ENCODE measurements at regions not wholly inside any gene's neighbourhood (a gene's known extent, or its start where the extent isn't known, plus 50 kb on each side); places are given as distances from the start of the nearest gene placed in this dataset.

- TF ChIP-seq CTCF (conservative IDR thresholded peaks at IDR 0.05 in 1 of 2, IDR thresholded peaks at IDR 0.05 in 1 of 2; ENCODE audit: low read depth in 1 of 2, low read length in 2 of 2) (no peak), EZH2 (IDR thresholded peaks at IDR 0.05; ENCODE audit: low read length, missing control alignments) (no peak)
- DNase-seq (ENCODE audit: low read depth in 2 of 2): no peak
- Histone ChIP-seq H3K4me2 (ENCODE audit: extremely low read depth, insufficient read depth, low read length) (no peak overlapping the region), H3K27me3 (ENCODE audit: control insufficient read depth, insufficient read depth, low read length) (no peaks in the 10 kb centered on the region), H3K9ac (ENCODE audit: insufficient read depth, low read length) (no peak overlapping the region), H3K9me3 (ENCODE audit: control insufficient read depth, insufficient read depth, low read depth, low read length) (no peaks in the 10 kb centered on the region), H3K79me2 (ENCODE audit: control insufficient read depth, insufficient read depth, low read length) (no peaks in the 10 kb centered on the region), H2AFZ (ENCODE audit: low read length) (no peak overlapping the region), H3K27ac (ENCODE audit: insufficient read depth, low read length) (no peak overlapping the region), H3K4me3 (replicated peaks in 1 of 4; ENCODE audit: control extremely low read depth in 1 of 4, insufficient read depth in 1 of 4, low read depth in 3 of 4, low read length in 4 of 4) (no peak overlapping the region), H4K20me1 (ENCODE audit: control insufficient read depth, extremely low read depth, insufficient read depth, low read length) (no peaks in the 10 kb centered on the region), H3K4me1 (ENCODE audit: control insufficient read depth, extremely low read depth, insufficient read depth, low read length) (no peaks in the 10 kb centered on the region), H3K36me3 (ENCODE audit: control insufficient read depth, insufficient read depth, low read length) (no peaks in the 10 kb centered on the region)
Observed at GRCh38 chr10:33841678-33842077, 507.2 kb upstream of the NRP1 start.

- Histone ChIP-seq H2AFZ (ENCODE audit: low read length) (no peak overlapping the region), H3K27ac (ENCODE audit: insufficient read depth, low read length) (no peak overlapping the region), H3K36me3 (ENCODE audit: control insufficient read depth, insufficient read depth, low read length) (no peaks in the 10 kb centered on the region), H3K9me3 (ENCODE audit: control insufficient read depth, insufficient read depth, low read depth, low read length) (no peaks in the 10 kb centered on the region), H3K4me2 (ENCODE audit: extremely low read depth, insufficient read depth, low read length) (no peak overlapping the region), H3K4me3 (replicated peaks in 1 of 4; ENCODE audit: control extremely low read depth in 1 of 4, insufficient read depth in 1 of 4, low read depth in 3 of 4, low read length in 4 of 4) (no peak overlapping the region), H4K20me1 (ENCODE audit: control insufficient read depth, extremely low read depth, insufficient read depth, low read length) (no peaks in the 10 kb centered on the region), H3K9ac (ENCODE audit: insufficient read depth, low read length) (no peak overlapping the region), H3K27me3 (ENCODE audit: control insufficient read depth, insufficient read depth, low read length) (no peaks in the 10 kb centered on the region), H3K79me2 (ENCODE audit: control insufficient read depth, insufficient read depth, low read length) (no peaks in the 10 kb centered on the region), H3K4me1 (ENCODE audit: control insufficient read depth, extremely low read depth, insufficient read depth, low read length) (no peaks in the 10 kb centered on the region)
- TF ChIP-seq CTCF (conservative IDR thresholded peaks at IDR 0.05 in 1 of 2, IDR thresholded peaks at IDR 0.05 in 1 of 2; ENCODE audit: low read depth in 1 of 2, low read length in 2 of 2): no peak
- no peak for TF ChIP-seq EZH2 (IDR thresholded peaks at IDR 0.05; ENCODE audit: low read length, missing control alignments)
- DNase-seq (ENCODE audit: low read depth in 2 of 2): no peak
Observed at GRCh38 chr10:33838731-33839130, 504.3 kb upstream of the NRP1 start.

- TF ChIP-seq CTCF (conservative IDR thresholded peaks at IDR 0.05 in 1 of 2, IDR thresholded peaks at IDR 0.05 in 1 of 2; ENCODE audit: low read depth in 1 of 2, low read length in 2 of 2) (no peak), EZH2 (IDR thresholded peaks at IDR 0.05; ENCODE audit: low read length, missing control alignments) (no peak)
- no peaks in the 10 kb centered on the region for H3K36me3 ChIP-seq (ENCODE audit: control insufficient read depth, insufficient read depth, low read length)
- no peak overlapping the region for H3K4me3 ChIP-seq (replicated peaks in 1 of 4; ENCODE audit: control extremely low read depth in 1 of 4, insufficient read depth in 1 of 4, low read depth in 3 of 4, low read length in 4 of 4)
- H4K20me1 ChIP-seq (ENCODE audit: control insufficient read depth, extremely low read depth, insufficient read depth, low read length): no peaks in the 10 kb centered on the region
- no peak overlapping the region for H3K27ac ChIP-seq (ENCODE audit: insufficient read depth, low read length)
- H2AFZ ChIP-seq (ENCODE audit: low read length): no peak overlapping the region
- no peaks in the 10 kb centered on the region for H3K9me3 ChIP-seq (ENCODE audit: control insufficient read depth, insufficient read depth, low read depth, low read length)
- H3K4me1 ChIP-seq (ENCODE audit: control insufficient read depth, extremely low read depth, insufficient read depth, low read length): no peaks in the 10 kb centered on the region
- H3K4me2 ChIP-seq (ENCODE audit: extremely low read depth, insufficient read depth, low read length): no peak overlapping the region
- no peak overlapping the region for H3K9ac ChIP-seq (ENCODE audit: insufficient read depth, low read length)
- H3K79me2 ChIP-seq (ENCODE audit: control insufficient read depth, insufficient read depth, low read length): no peaks in the 10 kb centered on the region
- no peak for DNase-seq (ENCODE audit: low read depth in 2 of 2)
- no peaks in the 10 kb centered on the region for H3K27me3 ChIP-seq (ENCODE audit: control insufficient read depth, insufficient read depth, low read length)
Observed at GRCh38 chr10:33837736-33838135, 503.3 kb upstream of the NRP1 start.
